GM19351 (cell line): ENCODE measurements at regions not wholly inside any gene's neighbourhood (a gene's known extent, or its start where the extent isn't known, plus 50 kb on each side); places are given as distances from the start of the nearest gene placed in this dataset.

Source experiments
- ATAC-seq: cut with Tn5 transposase; IDR thresholded peaks from one replicate; pipeline ENCODE4 v1.9.1; 2021; ENCODE audit warnings: mild to moderate bottlenecking, moderate library complexity; ENCODE audit not compliant: unreplicated experiment

DNA sequence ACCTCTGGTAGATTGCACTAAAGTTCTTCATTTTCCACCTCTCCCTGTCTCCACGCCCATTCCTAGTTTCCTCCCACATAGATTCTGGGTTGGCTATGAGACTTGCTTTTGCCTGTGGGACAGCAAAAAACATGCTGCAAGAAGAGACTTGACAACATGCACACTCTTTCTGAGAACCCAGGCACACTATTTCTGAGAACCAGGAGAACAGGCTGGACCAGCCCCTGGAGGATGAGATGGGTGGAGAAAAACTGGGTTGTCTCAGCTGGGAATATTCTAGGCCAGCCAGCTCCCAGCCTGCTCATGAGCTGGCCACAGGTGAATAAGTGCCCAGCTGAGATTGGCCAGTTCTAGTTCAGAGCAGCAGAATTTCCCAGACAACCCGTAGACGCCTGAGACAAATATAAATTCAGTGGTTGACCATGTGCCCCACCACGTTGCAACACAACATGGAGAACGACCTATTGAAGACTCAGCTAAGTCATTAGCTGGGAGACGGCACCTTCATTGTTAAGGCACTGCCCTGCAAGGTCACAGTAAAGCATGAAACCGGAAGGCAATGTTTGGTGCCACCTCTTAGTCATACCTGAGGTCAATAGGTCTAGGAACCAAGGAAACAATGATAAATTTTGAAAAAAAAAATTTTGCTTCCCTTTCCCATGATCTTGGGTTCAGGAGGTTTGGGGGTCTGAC lies 92.7 kb upstream of the AKR1E2 start:
- no peak for ATAC-seq

DNA sequence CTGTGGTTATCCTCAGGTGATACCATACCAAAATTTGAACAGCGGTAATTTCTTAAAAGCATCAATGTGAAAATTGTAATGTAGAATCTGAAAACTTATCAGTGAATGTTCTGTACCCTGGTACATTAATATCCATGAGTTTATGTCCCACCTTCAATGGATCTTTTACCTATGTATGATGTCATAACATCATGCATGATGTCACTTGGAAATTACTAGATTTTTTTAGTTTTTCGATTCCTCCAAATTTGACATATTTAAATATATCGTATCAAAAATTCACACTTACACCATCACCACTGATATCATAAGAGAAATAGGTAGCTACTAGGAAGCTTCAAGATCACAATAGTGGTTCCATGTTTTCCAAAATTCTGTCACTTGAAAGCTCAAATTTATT lies 95.0 kb upstream of the AKR1E2 start:
- ATAC-seq, result no peak

GRCh38 chr10:4725917-4726606 lies 99.9 kb upstream of the AKR1E2 start:
- ATAC-seq, result no peak

GRCh38 chr10:4723860-4724259 lies 102.1 kb upstream of the AKR1E2 start:
- ATAC-seq, result no peak

- ATAC-seq, result no peak
Observed at GRCh38 chr10:4721999-4722753, 103.8 kb upstream of the AKR1E2 start.

GRCh38 chr10:4720463-4720862 lies 105.5 kb upstream of the AKR1E2 start:
- no peak for ATAC-seq

DNA sequence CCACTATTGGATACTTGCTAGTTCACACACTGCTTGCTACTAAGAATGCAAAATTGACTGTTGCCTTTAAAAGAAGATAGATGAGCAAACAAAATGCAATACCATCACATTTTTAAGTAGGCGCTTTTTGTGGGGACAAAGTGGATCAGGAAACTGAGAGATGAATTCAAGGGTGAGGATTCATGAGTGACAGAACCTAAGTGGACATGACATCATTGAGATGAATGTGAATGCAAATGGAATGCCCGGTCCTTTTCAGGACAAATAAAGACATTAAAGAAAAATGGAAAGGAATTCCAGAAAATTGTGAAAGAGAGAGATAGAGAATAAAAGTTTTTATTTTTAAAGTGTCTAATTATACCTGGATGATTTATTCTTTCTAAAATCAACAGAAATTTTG lies 106.3 kb upstream of the AKR1E2 start:
- ATAC-seq, result no peak

DNA sequence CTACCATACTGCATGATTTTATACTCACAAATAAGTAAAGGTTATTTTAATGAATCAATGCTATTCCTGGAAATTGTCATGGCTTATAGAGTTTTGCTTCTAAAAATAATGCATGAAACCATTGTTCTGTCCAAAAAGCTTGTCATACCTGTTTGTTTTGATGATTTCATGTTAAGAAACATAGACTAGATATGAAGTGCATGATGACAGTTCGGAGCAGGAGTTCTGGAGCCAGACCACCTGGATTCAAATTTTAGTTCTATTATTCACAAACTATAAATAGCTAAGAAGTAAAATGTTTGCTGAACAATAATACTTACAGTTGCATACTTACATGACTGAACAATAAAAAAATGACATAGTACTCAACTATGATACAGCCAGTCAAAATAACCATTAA lies 107.0 kb upstream of the AKR1E2 start:
- no peak for ATAC-seq

DNA sequence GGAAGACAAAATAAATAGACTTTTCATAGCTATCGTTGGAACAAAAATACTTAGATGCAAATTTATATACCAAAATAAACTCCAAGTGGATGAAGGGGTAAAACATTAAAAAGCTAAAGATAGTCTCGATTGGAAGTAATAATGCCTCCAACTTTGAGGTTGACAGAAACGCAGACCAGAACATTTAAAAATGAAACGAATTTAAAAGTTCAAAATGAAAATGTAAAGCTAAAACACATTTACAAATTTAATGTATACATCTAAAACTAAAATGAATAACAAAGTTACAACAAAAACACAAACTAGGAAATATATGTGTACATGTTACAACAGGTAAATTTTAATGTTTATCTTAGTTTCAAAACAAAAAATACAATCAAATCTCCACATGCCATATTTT lies 107.5 kb upstream of the AKR1E2 start:
- ATAC-seq, result no peak

DNA sequence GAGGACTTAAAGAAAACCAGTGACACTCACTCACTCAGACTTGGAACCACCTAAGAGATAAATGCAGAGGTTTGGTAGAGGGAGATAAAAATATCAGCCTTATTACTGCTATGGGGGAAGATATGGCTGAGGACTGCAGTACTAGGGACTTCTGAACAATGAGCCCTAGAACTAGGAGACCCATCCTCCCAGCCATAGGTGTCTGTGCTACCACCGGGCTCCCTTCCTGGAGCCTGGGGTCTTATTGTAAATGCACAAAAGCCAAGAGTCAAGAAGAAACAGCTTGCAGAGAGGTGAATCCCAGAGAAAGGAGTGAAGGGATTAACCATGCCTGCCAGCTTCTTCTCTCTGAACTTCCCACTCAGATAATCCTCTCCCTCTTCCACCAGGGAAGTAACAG lies 108.3 kb upstream of the AKR1E2 start:
- no peak for ATAC-seq

GRCh38 chr10:4710858-4711257 lies 115.1 kb upstream of the AKR1E2 start:
- no peak for ATAC-seq

DNA sequence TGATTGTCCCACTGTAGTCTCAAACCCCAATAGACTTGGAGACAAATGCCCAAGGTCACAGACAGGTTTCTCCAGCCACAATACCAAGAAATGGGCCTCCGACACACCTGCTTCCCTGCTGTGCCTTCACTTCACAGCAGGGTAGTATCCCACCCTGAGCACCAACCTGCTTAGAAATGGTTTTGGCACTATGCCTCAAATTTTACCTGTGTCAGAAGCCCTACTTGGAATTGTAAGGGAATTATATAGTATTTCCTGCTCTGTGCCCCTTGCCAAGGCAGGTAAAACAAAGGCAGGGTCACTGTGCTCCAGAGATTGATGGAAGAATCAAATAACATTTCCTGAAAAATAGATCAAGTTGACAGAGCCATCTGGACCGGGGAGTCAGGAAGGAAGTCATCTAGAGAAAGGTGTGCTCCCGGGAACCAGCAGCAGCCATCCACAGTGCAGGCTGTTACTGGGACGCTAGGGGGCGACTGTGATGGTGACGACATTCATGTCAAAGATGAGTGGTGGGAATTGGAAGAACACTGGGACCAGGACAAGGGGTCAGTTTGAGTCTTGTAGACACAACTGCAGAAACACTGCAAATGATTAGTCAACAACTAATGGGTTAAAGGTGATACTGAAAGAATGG lies 117.8 kb upstream of the AKR1E2 start:
- ATAC-seq, result peak; percentile 64

DNA sequence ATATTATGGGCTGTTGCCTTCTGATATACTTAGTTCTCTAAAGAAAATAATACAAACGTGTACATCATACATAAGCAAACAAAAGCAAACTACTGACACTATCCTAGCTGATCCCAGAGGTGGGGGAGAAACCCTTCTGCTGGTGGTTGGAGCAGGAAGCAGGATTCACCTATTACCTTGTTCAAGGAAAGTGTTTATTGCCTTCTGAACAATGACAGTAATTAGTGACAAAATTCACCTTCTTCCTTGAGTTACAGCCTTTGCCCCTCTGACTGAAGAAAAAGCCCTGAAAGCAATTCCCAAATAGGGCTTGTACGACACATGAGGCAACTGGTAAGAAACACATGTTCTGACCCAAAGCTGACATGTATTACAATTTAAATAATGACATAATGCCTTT lies 118.8 kb upstream of the AKR1E2 start:
- ATAC-seq, result no peak

GRCh38 chr10:4704034-4704545 lies 121.9 kb upstream of the AKR1E2 start:
- no peak for ATAC-seq

DNA sequence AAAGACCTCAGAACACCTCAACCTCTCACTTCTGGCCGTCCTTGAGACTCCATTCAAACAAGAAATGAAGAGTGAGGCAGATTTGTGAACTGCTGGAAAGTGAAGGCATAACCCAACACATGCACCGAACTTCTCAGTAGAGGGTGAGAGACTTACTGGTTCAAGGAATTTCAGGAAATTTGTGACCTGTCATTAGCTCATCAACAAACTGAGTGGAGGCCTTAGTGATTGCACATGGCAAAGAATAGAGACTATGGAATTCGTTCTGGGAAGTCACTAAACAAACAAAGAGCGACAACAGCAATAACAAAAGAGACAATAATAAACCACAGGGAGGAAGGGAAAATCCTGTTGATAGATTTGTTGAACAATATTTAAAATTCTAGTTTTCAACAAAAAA lies 125.0 kb upstream of the AKR1E2 start:
- ATAC-seq, result no peak

DNA sequence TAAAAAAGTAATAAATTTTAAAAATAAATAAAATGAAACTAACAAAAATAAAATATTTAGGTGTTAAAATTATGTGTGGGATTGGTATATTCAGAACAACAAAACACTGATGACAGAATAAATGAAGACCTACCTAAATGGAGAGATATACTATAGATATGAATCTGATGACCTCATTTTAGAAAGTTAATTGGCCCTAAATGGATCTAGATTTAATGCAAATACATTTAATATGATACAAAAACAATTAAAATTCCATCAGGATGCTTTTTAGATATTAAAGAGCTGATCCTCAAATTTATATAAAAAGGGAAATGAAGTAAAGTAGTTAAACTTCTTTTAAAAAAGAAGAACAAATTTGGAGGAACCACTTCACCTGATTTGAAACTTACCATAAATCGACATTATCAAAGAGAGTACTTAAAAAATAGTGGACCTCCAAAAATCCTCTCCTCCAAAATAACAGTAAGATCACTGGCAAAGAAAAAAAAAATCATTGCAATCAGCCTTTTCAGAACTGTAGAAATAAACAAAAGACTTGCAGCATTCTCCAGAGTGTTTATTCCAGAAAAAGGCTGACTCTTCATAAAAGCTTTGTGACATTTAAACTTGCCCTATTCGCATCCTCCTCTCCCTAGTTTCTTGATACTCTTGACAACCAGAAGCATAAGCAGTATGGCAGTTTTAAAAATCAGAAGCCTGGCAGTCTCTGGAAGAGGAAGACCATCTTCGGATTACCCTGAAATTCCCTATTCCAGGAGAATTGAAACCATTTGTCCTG lies 125.9 kb upstream of the AKR1E2 start:
- no peak for ATAC-seq

GRCh38 chr10:4698075-4698474 lies 127.9 kb upstream of the AKR1E2 start:
- ATAC-seq, result no peak

DNA sequence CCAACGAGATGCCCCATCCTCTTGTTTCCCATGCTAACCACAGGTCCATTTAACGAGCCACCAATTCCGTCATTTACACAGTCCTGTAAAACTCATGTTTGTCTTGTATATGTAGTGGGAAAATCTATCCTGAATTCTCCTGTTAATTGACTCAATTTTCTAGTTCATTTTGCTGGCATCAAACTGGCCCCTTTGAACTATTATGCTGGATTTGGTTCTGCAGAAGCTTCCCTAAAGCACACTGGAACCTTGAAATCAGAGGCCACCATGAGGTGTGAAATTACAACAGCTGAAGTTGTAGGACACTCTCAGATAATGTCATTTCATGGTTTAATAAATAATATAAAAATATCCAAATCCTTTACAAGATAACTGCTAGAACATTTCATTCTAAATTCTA lies 129.8 kb upstream of the AKR1E2 start:
- no peak for ATAC-seq

- ATAC-seq, result no peak
Observed at GRCh38 chr10:4693967-4694366, 132.0 kb upstream of the AKR1E2 start.

- no peak for ATAC-seq
Observed at GRCh38 chr10:4692206-4692605, 133.8 kb upstream of the AKR1E2 start.

DNA sequence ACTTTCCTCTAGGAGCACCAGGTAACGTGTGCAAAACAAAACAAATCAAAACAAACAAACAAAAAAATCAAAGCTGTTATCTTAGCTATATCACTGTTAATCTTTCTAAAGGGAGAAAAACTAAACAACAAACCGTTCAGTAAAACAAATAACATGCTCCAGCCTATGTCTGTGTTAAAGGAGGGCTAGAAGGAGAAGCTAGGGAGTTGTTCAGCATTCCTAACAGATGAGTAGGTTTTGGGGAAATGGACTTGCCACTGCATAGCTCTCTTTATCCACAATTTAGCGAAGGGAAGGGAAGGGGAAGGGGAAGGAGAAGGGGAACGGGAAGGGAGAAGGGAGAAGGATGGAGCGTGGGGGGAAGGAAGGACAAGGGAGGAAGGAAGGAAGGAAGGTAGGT lies 134.2 kb upstream of the AKR1E2 start:
- ATAC-seq, result no peak
